ENCODE measurements at regions not wholly inside any gene's neighbourhood (a gene's known extent, or its start where the extent isn't known, plus 50 kb on each side); places are given as distances from the start of the nearest gene placed in this dataset.

DNA sequence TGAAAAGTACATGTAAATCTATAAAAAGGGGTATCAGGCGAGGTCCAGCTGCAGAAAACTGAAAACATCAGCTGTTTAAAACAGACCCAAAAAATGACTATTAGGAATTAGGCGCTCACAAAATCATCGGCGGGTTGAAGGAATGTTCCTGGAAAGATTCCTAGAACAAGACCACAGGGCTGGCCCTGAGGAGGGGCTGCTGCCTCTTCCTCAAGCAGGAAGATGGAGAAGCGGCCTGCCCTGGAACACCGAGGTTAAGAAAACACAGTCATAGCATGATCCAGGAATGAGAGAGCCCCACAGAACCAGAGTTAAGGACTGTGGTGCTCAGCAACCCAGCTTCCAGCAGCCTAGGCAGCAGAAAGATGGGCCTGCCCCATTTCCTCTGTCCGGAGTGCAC is 78.4 kb downstream of the C11orf91 start:
- intact Hi-C loops (cut with micrococcal nuclease; ENCODE audit: unreplicated experiment): no loop called here
- H3K36me3 ChIP-seq (ENCODE audit: insufficient read depth, low read length, poor library complexity, severe bottlenecking): no peaks in the 10 kb centered on the region
- no peaks in the 10 kb centered on the region for H3K27me3 ChIP-seq (replicated peaks; ENCODE audit: insufficient read depth, low read depth, low read length, poor library complexity)
- no peaks in the 10 kb centered on the region for H3K4me1 ChIP-seq (ENCODE audit: insufficient read depth, low read length, poor library complexity, severe bottlenecking)
- DNase-seq (ENCODE audit: low spot score): no peak
- TF ChIP-seq, protein P1, sequence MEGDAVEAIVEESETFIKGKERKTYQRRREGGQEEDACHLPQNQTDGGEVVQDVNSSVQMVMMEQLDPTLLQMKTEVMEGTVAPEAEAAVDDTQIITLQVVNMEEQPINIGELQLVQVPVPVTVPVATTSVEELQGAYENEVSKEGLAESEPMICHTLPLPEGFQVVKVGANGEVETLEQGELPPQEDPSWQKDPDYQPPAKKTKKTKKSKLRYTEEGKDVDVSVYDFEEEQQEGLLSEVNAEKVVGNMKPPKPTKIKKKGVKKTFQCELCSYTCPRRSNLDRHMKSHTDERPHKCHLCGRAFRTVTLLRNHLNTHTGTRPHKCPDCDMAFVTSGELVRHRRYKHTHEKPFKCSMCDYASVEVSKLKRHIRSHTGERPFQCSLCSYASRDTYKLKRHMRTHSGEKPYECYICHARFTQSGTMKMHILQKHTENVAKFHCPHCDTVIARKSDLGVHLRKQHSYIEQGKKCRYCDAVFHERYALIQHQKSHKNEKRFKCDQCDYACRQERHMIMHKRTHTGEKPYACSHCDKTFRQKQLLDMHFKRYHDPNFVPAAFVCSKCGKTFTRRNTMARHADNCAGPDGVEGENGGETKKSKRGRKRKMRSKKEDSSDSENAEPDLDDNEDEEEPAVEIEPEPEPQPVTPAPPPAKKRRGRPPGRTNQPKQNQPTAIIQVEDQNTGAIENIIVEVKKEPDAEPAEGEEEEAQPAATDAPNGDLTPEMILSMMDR (conservative IDR thresholded peaks at IDR 0.05; ENCODE audit: low read depth, low read length): no peak
- TF ChIP-seq EZH2 (IDR thresholded peaks at IDR 0.05; ENCODE audit: borderline replicate concordance, low read depth, low read length, poor library complexity, severe bottlenecking): no peak
- no peak overlapping the region for H3K27ac ChIP-seq (ENCODE audit: low read depth, low read length, poor library complexity, severe bottlenecking)
- no peaks in the 10 kb centered on the region for H3K9me3 ChIP-seq (ENCODE audit: low read depth, low read length, poor library complexity, severe bottlenecking)
- no TSS peak for BruUV-seq (replicated peaks)
- H3K4me3 ChIP-seq (ENCODE audit: low read depth, low read length, poor library complexity, severe bottlenecking): no peak overlapping the region
- POLR2A ChIA-PET (ENCODE audit: low non-redundant PET): no interaction called here
- CTCF ChIA-PET: no interaction called here

DNA sequence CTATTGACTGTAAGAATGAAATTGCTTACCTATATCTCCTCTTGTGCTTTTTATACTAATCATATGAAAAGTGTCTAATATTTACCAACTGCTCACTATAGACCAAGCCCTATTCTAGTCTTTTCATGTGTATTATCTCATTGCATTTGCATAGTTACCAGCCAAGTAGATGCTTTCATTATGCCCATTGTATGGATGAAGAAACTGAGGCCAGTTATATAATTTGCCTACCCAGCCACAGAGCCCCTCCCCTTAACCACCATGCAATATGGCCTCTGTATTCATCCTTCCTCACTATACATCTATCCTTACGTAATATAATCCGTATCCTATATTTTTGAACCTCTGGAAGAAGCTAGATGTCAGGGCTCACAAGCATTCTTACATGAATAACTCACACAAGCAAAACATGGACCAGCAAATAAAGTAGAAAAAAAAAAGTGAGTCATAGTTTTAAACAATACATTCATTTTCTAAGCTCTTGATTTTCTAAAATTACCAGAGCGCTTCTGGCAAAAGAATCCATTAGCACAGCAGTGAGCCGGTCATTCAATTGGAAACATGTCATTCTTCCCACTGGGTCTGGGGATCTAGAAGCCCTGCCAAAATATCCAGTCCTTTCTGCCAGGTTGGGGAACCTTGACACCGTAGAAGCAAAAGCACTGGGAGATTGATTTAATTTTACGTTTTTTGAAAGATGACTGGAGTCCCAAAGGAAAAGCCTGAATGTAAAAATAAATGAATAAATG is 80.0 kb downstream of the C11orf91 start:
- DNase-seq (ENCODE audit: low spot score): peak; percentile 61
- Histone ChIP-seq H3K27me3 (replicated peaks; ENCODE audit: insufficient read depth, low read depth, low read length, poor library complexity) (no peaks in the 10 kb centered on the region), H3K36me3 (ENCODE audit: insufficient read depth, low read length, poor library complexity, severe bottlenecking) (no peaks in the 10 kb centered on the region), H3K4me3 (ENCODE audit: low read depth, low read length, poor library complexity, severe bottlenecking) (no peak overlapping the region), H3K9me3 (ENCODE audit: low read depth, low read length, poor library complexity, severe bottlenecking) (no peaks in the 10 kb centered on the region), H3K27ac (ENCODE audit: low read depth, low read length, poor library complexity, severe bottlenecking) (no peak overlapping the region), H3K4me1 (ENCODE audit: insufficient read depth, low read length, poor library complexity, severe bottlenecking) (no peaks in the 10 kb centered on the region)
- intact Hi-C loops (cut with micrococcal nuclease; ENCODE audit: unreplicated experiment): no loop called here
- POLR2A ChIA-PET (ENCODE audit: low non-redundant PET): no interaction called here
- BruUV-seq (replicated peaks): no TSS peak
- CTCF ChIA-PET: no interaction called here
- TF ChIP-seq, protein P1 (conservative IDR thresholded peaks at IDR 0.05; ENCODE audit: low read depth, low read length): no peak
- no peak for TF ChIP-seq EZH2 (IDR thresholded peaks at IDR 0.05; ENCODE audit: borderline replicate concordance, low read depth, low read length, poor library complexity, severe bottlenecking)

DNA sequence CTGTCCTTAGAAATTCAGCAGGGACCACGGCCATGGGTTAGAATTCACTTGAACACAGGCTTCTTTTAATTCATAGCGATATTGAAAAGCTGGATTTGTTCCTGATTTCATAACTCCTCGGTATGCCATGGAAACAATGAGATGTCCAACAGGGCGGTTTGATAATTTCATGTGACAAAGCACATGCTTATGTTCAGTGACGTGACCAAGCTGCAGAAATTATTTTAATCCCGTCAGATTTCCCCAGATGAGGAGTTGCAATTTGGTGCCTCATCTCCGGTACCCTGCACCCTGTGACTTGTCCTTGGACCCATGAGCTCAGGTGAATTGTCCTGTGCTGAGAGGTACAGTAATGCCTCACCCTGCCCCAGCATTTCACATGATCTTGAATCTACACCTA is 81.7 kb downstream of the C11orf91 start:
- POLR2A ChIA-PET (ENCODE audit: low non-redundant PET): no interaction called here

More for the DNA sequence above, 81.7 kb downstream of the C11orf91 start:
- Histone ChIP-seq H3K36me3 (ENCODE audit: insufficient read depth, low read length, poor library complexity, severe bottlenecking) (no peaks in the 10 kb centered on the region), H3K9me3 (ENCODE audit: low read depth, low read length, poor library complexity, severe bottlenecking) (no peaks in the 10 kb centered on the region), H3K27ac (ENCODE audit: low read depth, low read length, poor library complexity, severe bottlenecking) (no peak overlapping the region), H3K4me3 (ENCODE audit: low read depth, low read length, poor library complexity, severe bottlenecking) (no peak overlapping the region), H3K4me1 (ENCODE audit: insufficient read depth, low read length, poor library complexity, severe bottlenecking) (no peaks in the 10 kb centered on the region), H3K27me3 (replicated peaks; ENCODE audit: insufficient read depth, low read depth, low read length, poor library complexity) (no peaks in the 10 kb centered on the region)
- intact Hi-C loops (cut with micrococcal nuclease; ENCODE audit: unreplicated experiment): no loop called here
- BruUV-seq (replicated peaks): no TSS peak
- TF ChIP-seq, protein P1 (conservative IDR thresholded peaks at IDR 0.05; ENCODE audit: low read depth, low read length): no peak
- no peak for TF ChIP-seq EZH2 (IDR thresholded peaks at IDR 0.05; ENCODE audit: borderline replicate concordance, low read depth, low read length, poor library complexity, severe bottlenecking)
- CTCF ChIA-PET: no interaction called here
- DNase-seq (ENCODE audit: low spot score): no peak

Measured in A673 (cell line).